ENCODE measurements at regions not wholly inside any gene's neighbourhood (a gene's known extent, or its start where the extent isn't known, plus 50 kb on each side); places are given as distances from the start of the nearest gene placed in this dataset.
A peak's percentile ranks its signal among the peaks of the same experiment; 100 is the strongest.

DNA sequence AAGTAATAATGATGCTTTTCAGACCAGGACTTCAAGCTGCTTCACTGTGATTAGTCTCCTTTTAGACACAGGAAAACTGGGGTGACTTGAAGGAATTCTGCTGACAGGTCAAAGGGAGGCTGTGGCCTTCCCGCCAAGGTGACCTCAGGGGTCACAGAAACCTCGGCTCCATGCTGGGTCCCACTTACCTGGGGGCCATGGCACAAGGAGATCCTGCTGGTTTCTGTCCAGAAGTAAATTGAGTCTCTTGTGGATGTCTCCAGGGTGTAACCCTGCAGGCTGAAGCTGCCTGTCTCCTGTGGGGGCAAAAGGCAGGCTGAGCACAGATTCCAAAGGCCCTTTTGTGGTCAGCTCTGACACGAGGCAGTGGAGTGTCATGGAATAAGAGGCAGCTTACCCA is 138.7 kb upstream of the MED13L start:
- Histone ChIP-seq H3K27me3 (ENCODE audit: control insufficient read depth, insufficient read depth, low read length) (no peaks in the 10 kb centered on the region), H3K36me3 (ENCODE audit: control insufficient read depth, insufficient read depth, low read length) (no peaks in the 10 kb centered on the region), H3K4me3 (ENCODE audit: low read length) (no peak overlapping the region), H3K4me1 (ENCODE audit: control insufficient read depth, insufficient read depth, low read length) (peaks cover 9% of the 10 kb centered on the region), H3K27ac (ENCODE audit: low read length) (no peak overlapping the region), H3K9me3 (replicated peaks; ENCODE audit: control insufficient read depth, low read depth, low read length) (no peaks in the 10 kb centered on the region)
- WGBS (ENCODE audit: insufficient coverage): 48% methylated on average over 3 of the region's 3 CpGs
- DNase-seq: no peak

DNA sequence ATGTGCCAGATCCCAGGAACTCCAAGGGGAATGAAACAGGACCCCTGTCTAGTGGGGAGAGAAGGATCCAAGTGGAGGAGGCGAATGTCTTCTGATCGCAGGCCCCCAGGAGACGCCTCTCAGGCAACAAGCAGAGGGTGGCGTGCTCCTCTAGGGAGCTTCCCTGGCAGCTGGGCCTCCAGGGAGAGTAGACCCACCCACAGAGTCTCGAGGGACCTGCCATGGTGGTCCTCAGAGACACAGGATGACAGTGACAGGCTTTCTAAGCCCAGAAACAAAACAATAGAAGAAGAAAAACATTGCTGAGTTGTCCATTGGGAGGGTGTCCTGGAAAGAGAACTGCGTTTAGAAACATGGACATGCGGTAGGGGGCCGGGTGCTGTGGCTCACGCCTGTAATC is 140.6 kb upstream of the MAP1LC3B2 start:
- no peak for DNase-seq
- Histone ChIP-seq H3K27ac (ENCODE audit: low read length) (no peak overlapping the region), H3K4me1 (ENCODE audit: control insufficient read depth, insufficient read depth, low read length) (peaks cover 9% of the 10 kb centered on the region), H3K4me3 (ENCODE audit: low read length) (no peak overlapping the region), H3K36me3 (ENCODE audit: control insufficient read depth, insufficient read depth, low read length) (no peaks in the 10 kb centered on the region), H3K27me3 (ENCODE audit: control insufficient read depth, insufficient read depth, low read length) (no peaks in the 10 kb centered on the region), H3K9me3 (replicated peaks; ENCODE audit: control insufficient read depth, low read depth, low read length) (peaks cover 2% of the 10 kb centered on the region)
- WGBS (ENCODE audit: insufficient coverage): 79% methylated on average over 6 of the region's 9 CpGs

GRCh38 chr12:116420227-116420880 is 138.8 kb upstream of the MAP1LC3B2 start:
- H3K36me3 ChIP-seq (ENCODE audit: control insufficient read depth, insufficient read depth, low read length): no peaks in the 10 kb centered on the region
- DNase-seq: peak; percentile 43
- peaks cover 9% of the 10 kb centered on the region for H3K4me1 ChIP-seq (ENCODE audit: control insufficient read depth, insufficient read depth, low read length)
- no peak overlapping the region for H3K4me3 ChIP-seq (ENCODE audit: low read length)
- H3K27me3 ChIP-seq (ENCODE audit: control insufficient read depth, insufficient read depth, low read length): no peaks in the 10 kb centered on the region
- 13% methylated on average over 8 of the region's 8 CpGs for WGBS (ENCODE audit: insufficient coverage)
- H3K9me3 ChIP-seq (replicated peaks; ENCODE audit: control insufficient read depth, low read depth, low read length): peaks cover 2% of the 10 kb centered on the region
- no peak overlapping the region for H3K27ac ChIP-seq (ENCODE audit: low read length)

DNA sequence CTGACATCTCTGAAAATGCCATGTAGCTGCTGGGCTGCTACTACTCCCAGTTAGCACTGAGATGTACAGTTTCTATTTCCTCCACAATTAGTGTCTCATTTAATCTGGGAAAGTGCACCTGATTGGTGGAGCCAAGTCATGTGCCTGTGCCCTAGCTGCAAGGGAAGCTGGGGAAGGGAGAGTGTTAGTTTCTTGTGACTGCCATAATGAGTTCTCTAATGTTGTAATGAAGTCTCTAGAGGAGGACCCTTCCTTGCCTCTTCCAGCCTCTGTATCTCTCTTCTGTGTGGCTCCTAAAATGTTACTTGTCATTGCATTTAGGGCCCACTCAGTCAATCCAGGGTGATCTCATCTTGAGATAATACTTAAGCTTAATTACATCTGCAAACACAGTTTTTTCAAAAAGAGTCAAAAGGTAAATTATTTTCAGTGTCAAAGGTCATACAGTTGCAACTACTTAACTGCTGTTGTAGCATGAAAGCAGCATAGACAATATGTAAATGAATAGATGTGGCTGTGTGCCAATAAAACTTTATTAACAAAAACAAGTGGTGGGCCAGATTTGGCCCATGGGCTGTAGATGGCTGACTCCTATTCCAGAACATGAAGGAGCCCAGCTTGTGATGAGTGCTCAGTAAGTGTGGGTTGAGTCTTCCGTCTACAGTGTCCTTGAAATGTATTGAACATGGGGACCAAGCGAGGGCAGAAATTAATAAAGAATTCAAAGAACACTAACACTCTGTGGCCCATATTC is 137.2 kb upstream of the MAP1LC3B2 start:
- no CpG with 5 or more reads among the region's 2 CpGs for WGBS (ENCODE audit: insufficient coverage)
- Histone ChIP-seq H3K27me3 (ENCODE audit: control insufficient read depth, insufficient read depth, low read length) (no peaks in the 10 kb centered on the region), H3K4me3 (ENCODE audit: low read length) (no peak overlapping the region), H3K36me3 (ENCODE audit: control insufficient read depth, insufficient read depth, low read length) (no peaks in the 10 kb centered on the region), H3K4me1 (ENCODE audit: control insufficient read depth, insufficient read depth, low read length) (peaks cover 14% of the 10 kb centered on the region), H3K9me3 (replicated peaks; ENCODE audit: control insufficient read depth, low read depth, low read length) (peaks cover 2% of the 10 kb centered on the region), H3K27ac (ENCODE audit: low read length) (no peak overlapping the region)
- DNase-seq: no peak

GRCh38 chr12:116423094-116423493 is 136.1 kb upstream of the MAP1LC3B2 start:
- Histone ChIP-seq H3K27ac (ENCODE audit: low read length) (no peak overlapping the region), H3K4me3 (ENCODE audit: low read length) (no peak overlapping the region), H3K36me3 (ENCODE audit: control insufficient read depth, insufficient read depth, low read length) (no peaks in the 10 kb centered on the region), H3K27me3 (ENCODE audit: control insufficient read depth, insufficient read depth, low read length) (no peaks in the 10 kb centered on the region), H3K9me3 (replicated peaks; ENCODE audit: control insufficient read depth, low read depth, low read length) (peaks cover 2% of the 10 kb centered on the region), H3K4me1 (ENCODE audit: control insufficient read depth, insufficient read depth, low read length) (peaks cover 17% of the 10 kb centered on the region)
- 40% methylated on average over 1 of the region's 4 CpGs for WGBS (ENCODE audit: insufficient coverage)
- no peak for DNase-seq

GRCh38 chr12:116425256-116426193 is 133.7 kb upstream of the MAP1LC3B2 start:
- Histone ChIP-seq H3K4me3 (ENCODE audit: low read length) (no peak overlapping the region), H3K27me3 (ENCODE audit: control insufficient read depth, insufficient read depth, low read length) (no peaks in the 10 kb centered on the region), H3K9me3 (replicated peaks; ENCODE audit: control insufficient read depth, low read depth, low read length) (peaks cover 2% of the 10 kb centered on the region), H3K4me1 (ENCODE audit: control insufficient read depth, insufficient read depth, low read length) (peaks cover 11% of the 10 kb centered on the region), H3K36me3 (ENCODE audit: control insufficient read depth, insufficient read depth, low read length) (no peaks in the 10 kb centered on the region), H3K27ac (ENCODE audit: low read length) (no peak overlapping the region)
- WGBS (ENCODE audit: insufficient coverage): 96% methylated on average over 8 of the region's 15 CpGs
- no peak for DNase-seq

DNA sequence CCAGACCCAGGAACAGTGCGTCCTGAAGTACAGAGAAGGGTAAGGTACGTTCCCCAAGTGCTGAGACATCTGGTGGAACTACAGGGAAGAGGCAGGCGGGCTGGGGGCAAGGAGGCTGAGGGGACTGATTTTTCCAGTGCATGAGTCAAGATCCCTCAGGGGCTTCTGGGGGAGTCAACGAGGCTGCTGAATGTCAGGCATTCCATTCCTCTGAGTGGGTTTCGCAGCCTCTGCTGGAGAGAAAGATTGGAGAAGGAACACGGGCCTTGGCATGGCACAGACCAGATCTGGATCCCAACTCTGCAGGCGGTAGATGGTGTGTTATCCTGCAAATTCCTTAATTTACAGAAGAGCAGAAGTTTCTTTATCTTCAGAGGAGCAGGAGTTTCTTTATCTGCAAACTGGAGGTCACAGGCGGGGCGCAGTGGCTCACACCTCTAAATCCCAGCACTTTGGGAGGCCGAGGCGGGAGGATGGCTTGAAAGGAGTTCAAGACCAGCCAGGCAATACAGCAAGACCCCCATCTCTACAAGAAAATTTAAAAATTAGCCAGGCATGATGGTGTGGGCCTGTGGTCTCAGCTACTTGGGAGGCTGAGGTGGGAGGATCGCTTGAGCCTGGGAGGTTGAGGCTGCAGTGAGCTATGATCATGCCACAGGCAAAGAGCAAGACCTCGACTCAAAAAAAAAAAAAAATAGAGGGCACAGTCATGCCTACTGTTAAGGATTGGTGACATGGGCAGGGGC is 132.6 kb upstream of the MAP1LC3B2 start:
- Histone ChIP-seq H3K27ac (ENCODE audit: low read length) (peak overlapping the region; percentile 1), H3K36me3 (ENCODE audit: control insufficient read depth, insufficient read depth, low read length) (no peaks in the 10 kb centered on the region), H3K27me3 (ENCODE audit: control insufficient read depth, insufficient read depth, low read length) (no peaks in the 10 kb centered on the region), H3K9me3 (replicated peaks; ENCODE audit: control insufficient read depth, low read depth, low read length) (peaks cover 2% of the 10 kb centered on the region), H3K4me3 (ENCODE audit: low read length) (no peak overlapping the region), H3K4me1 (ENCODE audit: control insufficient read depth, insufficient read depth, low read length) (peaks cover 8% of the 10 kb centered on the region)
- DNase-seq: peak; percentile 93
- WGBS (ENCODE audit: insufficient coverage): 27% methylated on average over 8 of the region's 13 CpGs

DNA sequence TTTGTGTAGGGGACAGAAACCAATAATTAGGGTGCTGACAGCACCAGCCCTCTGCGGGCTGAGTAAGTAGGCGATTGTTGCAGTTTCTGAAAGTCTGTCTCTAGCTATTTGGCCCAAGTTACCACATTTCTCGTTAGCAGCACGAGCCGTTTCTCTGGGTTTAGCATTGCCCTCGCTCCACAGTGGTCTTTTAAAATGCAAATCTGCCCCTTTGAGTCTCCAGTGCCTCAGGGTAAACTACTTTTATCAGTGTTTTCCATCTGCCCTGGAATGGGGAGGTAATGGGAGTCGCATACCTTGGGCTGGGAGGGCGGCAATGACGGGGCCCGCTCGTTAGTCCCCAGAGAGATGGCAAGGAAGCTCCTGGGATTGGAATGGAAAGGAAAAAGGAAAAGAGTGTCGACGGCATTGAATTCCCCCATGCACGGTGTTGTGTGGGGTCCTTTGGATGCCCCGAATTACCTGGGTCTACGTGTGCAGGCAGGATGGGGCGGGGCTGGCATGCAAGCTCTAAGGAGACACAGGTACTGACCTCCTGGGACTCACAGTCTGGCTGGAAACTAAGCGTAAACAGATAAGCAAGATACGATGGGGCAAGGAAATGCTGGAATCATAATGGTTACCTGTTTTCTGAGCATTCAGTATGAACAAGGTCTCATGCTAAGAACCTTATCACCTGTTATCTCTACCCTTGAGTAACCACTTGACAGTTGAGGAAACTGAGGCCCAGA is 131.8 kb upstream of the MAP1LC3B2 start:
- no peaks in the 10 kb centered on the region for H3K27me3 ChIP-seq (ENCODE audit: control insufficient read depth, insufficient read depth, low read length)
- H3K4me3 ChIP-seq (ENCODE audit: low read length): no peak overlapping the region
- no peaks in the 10 kb centered on the region for H3K36me3 ChIP-seq (ENCODE audit: control insufficient read depth, insufficient read depth, low read length)
- DNase-seq: no peak
- H3K4me1 ChIP-seq (ENCODE audit: control insufficient read depth, insufficient read depth, low read length): peaks cover 12% of the 10 kb centered on the region
- H3K27ac ChIP-seq (ENCODE audit: low read length): no peak overlapping the region
- 57% methylated on average over 14 of the region's 19 CpGs for WGBS (ENCODE audit: insufficient coverage)
- H3K9me3 ChIP-seq (replicated peaks; ENCODE audit: control insufficient read depth, low read depth, low read length): peaks cover 3% of the 10 kb centered on the region

- Histone ChIP-seq H3K9me3 (replicated peaks; ENCODE audit: control insufficient read depth, low read depth, low read length) (peaks cover 5% of the 10 kb centered on the region), H3K27me3 (ENCODE audit: control insufficient read depth, insufficient read depth, low read length) (no peaks in the 10 kb centered on the region), H3K27ac (ENCODE audit: low read length) (no peak overlapping the region), H3K4me3 (ENCODE audit: low read length) (no peak overlapping the region), H3K4me1 (ENCODE audit: control insufficient read depth, insufficient read depth, low read length) (peaks cover 24% of the 10 kb centered on the region), H3K36me3 (ENCODE audit: control insufficient read depth, insufficient read depth, low read length) (no peaks in the 10 kb centered on the region)
- no CpG with 5 or more reads among the region's 7 CpGs for WGBS (ENCODE audit: insufficient coverage)
- no peak for DNase-seq
Observed at GRCh38 chr12:116429826-116430360, 129.3 kb upstream of the MAP1LC3B2 start.

Measured in muscle of leg (tissue), 3 donors.